ENCODE measurements at regions not wholly inside any gene's neighbourhood (a gene's known extent, or its start where the extent isn't known, plus 50 kb on each side); places are given as distances from the start of the nearest gene placed in this dataset.

- Mint-ChIP-seq H3K27me3 (no peaks in the 10 kb centered on the region), H3K36me3 (ENCODE audit: low read depth) (no peaks in the 10 kb centered on the region), H3K4me3 (no peak overlapping the region), H3K9me3 (peaks cover 1% of the 10 kb centered on the region), H3K27ac (no peak overlapping the region), H3K4me1 (ENCODE audit: low read depth) (no peaks in the 10 kb centered on the region)
- intact Hi-C loops (cut with micrococcal nuclease): no loop called here
- ATAC-seq: no peak
- POLR2A ChIA-PET: no interaction called here
- no peak for TF ChIP-seq CTCF (IDR thresholded peaks at IDR 0.05)
- DNase-seq: no peak
- CTCF ChIA-PET: interaction anchor here (0.6 kb wide), 1 partner anchor 300 kb away, joined by 3 read pairs; no protein-coding TSS in a partner anchor
Observed at GRCh38 chr18:42417189-42417588, 462.2 kb downstream of the PIK3C3 start.

- intact Hi-C loops (cut with micrococcal nuclease): no loop called here
- Mint-ChIP-seq H3K9me3 (no peaks in the 10 kb centered on the region), H3K4me1 (ENCODE audit: low read depth) (no peaks in the 10 kb centered on the region), H3K36me3 (ENCODE audit: low read depth) (no peaks in the 10 kb centered on the region), H3K27ac (no peak overlapping the region), H3K4me3 (no peak overlapping the region), H3K27me3 (no peaks in the 10 kb centered on the region)
- CTCF ChIA-PET: no interaction called here
- ATAC-seq (no peak), DNase-seq (no peak)
- POLR2A ChIA-PET: no interaction called here
- TF ChIP-seq CTCF (IDR thresholded peaks at IDR 0.05): no peak
Observed at GRCh38 chr18:42418121-42418520, 463.1 kb downstream of the PIK3C3 start.

GRCh38 chr18:42425025-42425424, 470.0 kb downstream of the PIK3C3 start:
- no peak overlapping the region for H3K4me3 Mint-ChIP-seq
- ATAC-seq: no peak
- CTCF ChIA-PET: no interaction called here
- POLR2A ChIA-PET: no interaction called here
- TF ChIP-seq CTCF (IDR thresholded peaks at IDR 0.05): no peak
- H3K36me3 Mint-ChIP-seq (ENCODE audit: low read depth): no peaks in the 10 kb centered on the region
- no peaks in the 10 kb centered on the region for H3K27me3 Mint-ChIP-seq
- H3K9me3 Mint-ChIP-seq: peaks cover 4% of the 10 kb centered on the region
- no peak for DNase-seq
- no peaks in the 10 kb centered on the region for H3K4me1 Mint-ChIP-seq (ENCODE audit: low read depth)
- no peak overlapping the region for H3K27ac Mint-ChIP-seq
- intact Hi-C loops (cut with micrococcal nuclease): no loop called here

GRCh38 chr18:42426496-42427015, 471.5 kb downstream of the PIK3C3 start:
- H3K4me3 Mint-ChIP-seq: no peak overlapping the region

GRCh38 chr18:42429196-42429595, 474.2 kb downstream of the PIK3C3 start:
- Mint-ChIP-seq H3K27me3 (no peaks in the 10 kb centered on the region), H3K27ac (no peak overlapping the region), H3K36me3 (ENCODE audit: low read depth) (no peaks in the 10 kb centered on the region), H3K4me1 (ENCODE audit: low read depth) (no peaks in the 10 kb centered on the region), H3K9me3 (peaks cover 4% of the 10 kb centered on the region), H3K4me3 (no peak overlapping the region)
- CTCF ChIA-PET: no interaction called here
- intact Hi-C loops (cut with micrococcal nuclease): no loop called here
- TF ChIP-seq CTCF (IDR thresholded peaks at IDR 0.05): no peak
- DNase-seq (no peak), ATAC-seq (no peak)
- POLR2A ChIA-PET: no interaction called here

More at GRCh38 chr18:42426496-42427015, 471.5 kb downstream of the PIK3C3 start:
- ATAC-seq (no peak), DNase-seq (no peak)
- H3K27me3 Mint-ChIP-seq: no peaks in the 10 kb centered on the region
- H3K27ac Mint-ChIP-seq: no peak overlapping the region
- CTCF ChIA-PET: no interaction called here
- POLR2A ChIA-PET: no interaction called here
- intact Hi-C loops (cut with micrococcal nuclease): no loop called here
- TF ChIP-seq CTCF (IDR thresholded peaks at IDR 0.05): no peak
- H3K9me3 Mint-ChIP-seq: peaks cover 4% of the 10 kb centered on the region
- H3K36me3 Mint-ChIP-seq (ENCODE audit: low read depth): no peaks in the 10 kb centered on the region
- H3K4me1 Mint-ChIP-seq (ENCODE audit: low read depth): no peaks in the 10 kb centered on the region

Measured in activated CD8-positive, alpha-beta T cell treated with anti-CD3 and anti-CD28 coated beads for 36 hours (primary cell).